Progenitor cell of endocrine pancreas (in vitro differentiated cells): ENCODE measurements at regions not wholly inside any gene's neighbourhood (a gene's known extent, or its start where the extent isn't known, plus 50 kb on each side); places are given as distances from the start of the nearest gene placed in this dataset.
A peak's percentile ranks its signal among the peaks of the same experiment; 100 is the strongest.

Source experiments
- DNase-seq: peaks from one replicate; pipeline ENCODE4 v3.0.0; 2021; ENCODE audit warnings: low spot score; ENCODE audit not compliant: unreplicated experiment
- H3K27ac Mint-ChIP-seq: 2 replicates; pipeline ENCODE4 v1.8.0; 2021; ENCODE audit warnings: mild to moderate bottlenecking, moderate library complexity, mixed read lengths
- H3K27me3 Mint-ChIP-seq: 2 replicates; pipeline ENCODE4 v1.8.0; 2021; ENCODE audit warnings: mixed read lengths
- H3K36me3 Mint-ChIP-seq: 2 replicates; pipeline ENCODE4 v1.8.0; 2022; ENCODE audit warnings: mixed read lengths; ENCODE audit not compliant: insufficient read depth
- H3K4me1 Mint-ChIP-seq: 2 replicates; pipeline ENCODE4 v1.8.0; 2021; ENCODE audit warnings: low read depth, mixed read lengths
- H3K4me3 Mint-ChIP-seq: 2 replicates; pipeline ENCODE4 v1.8.0; 2021; ENCODE audit warnings: low read depth, mild to moderate bottlenecking, moderate library complexity, mixed read lengths
- H3K9me3 Mint-ChIP-seq: 2 replicates; pipeline ENCODE4 v1.8.0; 2021; ENCODE audit warnings: low read depth, mixed read lengths
- CTCF ChIP-seq: fragments of 200-600 bp; sonication (generic); IDR thresholded peaks from one replicate; pipeline ENCODE4 v1.5.0; 2021; ENCODE audit warnings: antibody characterized with exemption, mild to moderate bottlenecking; ENCODE audit not compliant: unreplicated experiment

GRCh38 chr13:27014406-27015359, 156.9 kb downstream of the USP12 start:
- Mint-ChIP-seq H3K4me1 (peaks cover 9% of the 10 kb centered on the region), H3K27ac (peak overlapping the region; percentile 50), H3K36me3 (no peaks in the 10 kb centered on the region), H3K4me3 (no peak overlapping the region), H3K27me3 (peaks cover 7% of the 10 kb centered on the region), H3K9me3 (no peaks in the 10 kb centered on the region)
- no peak for DNase-seq
- TF ChIP-seq CTCF = no peak

GRCh38 chr13:27012482-27013197, 159.0 kb downstream of the USP12 start:
- Mint-ChIP-seq H3K27ac (no peak overlapping the region), H3K27me3 (peaks cover 9% of the 10 kb centered on the region), H3K36me3 (no peaks in the 10 kb centered on the region), H3K4me3 (no peak overlapping the region), H3K9me3 (no peaks in the 10 kb centered on the region), H3K4me1 (peaks cover 4% of the 10 kb centered on the region)
- DNase-seq = no peak
- TF ChIP-seq CTCF = no peak

GRCh38 chr13:27011661-27012060, 159.9 kb downstream of the USP12 start:
- H3K27me3 Mint-ChIP-seq = peaks cover 16% of the 10 kb centered on the region
- peaks cover 13% of the 10 kb centered on the region for H3K4me1 Mint-ChIP-seq

GRCh38 chr13:27008733-27009132, 162.9 kb downstream of the USP12 start:
- H3K9me3 Mint-ChIP-seq = no peaks in the 10 kb centered on the region
- peaks cover 19% of the 10 kb centered on the region for H3K4me1 Mint-ChIP-seq
- no peak for TF ChIP-seq CTCF
- H3K36me3 Mint-ChIP-seq = no peaks in the 10 kb centered on the region
- no peak overlapping the region for H3K4me3 Mint-ChIP-seq
- DNase-seq = no peak
- peaks cover 21% of the 10 kb centered on the region for H3K27me3 Mint-ChIP-seq
- no peak overlapping the region for H3K27ac Mint-ChIP-seq

More at GRCh38 chr13:27011661-27012060, 159.9 kb downstream of the USP12 start:
- no peak overlapping the region for H3K4me3 Mint-ChIP-seq
- no peaks in the 10 kb centered on the region for H3K36me3 Mint-ChIP-seq
- no peak overlapping the region for H3K27ac Mint-ChIP-seq
- TF ChIP-seq CTCF = no peak
- DNase-seq = no peak
- no peaks in the 10 kb centered on the region for H3K9me3 Mint-ChIP-seq

GRCh38 chr13:27007166-27007565, 164.4 kb downstream of the USP12 start:
- no peaks in the 10 kb centered on the region for H3K9me3 Mint-ChIP-seq
- H3K27ac Mint-ChIP-seq = no peak overlapping the region
- no peaks in the 10 kb centered on the region for H3K36me3 Mint-ChIP-seq
- peaks cover 19% of the 10 kb centered on the region for H3K4me1 Mint-ChIP-seq
- peaks cover 30% of the 10 kb centered on the region for H3K27me3 Mint-ChIP-seq
- TF ChIP-seq CTCF = no peak
- DNase-seq = no peak
- peak overlapping the region; percentile 67 for H3K4me3 Mint-ChIP-seq
